Myocyte (in vitro differentiated cells): ENCODE measurements at regions not wholly inside any gene's neighbourhood (a gene's known extent, or its start where the extent isn't known, plus 50 kb on each side); places are given as distances from the start of the nearest gene placed in this dataset.

Experiments used
- DNase-seq: peaks from one replicate; pipeline ENCODE4 v3.0.0-alpha.2; 2012; ENCODE audit warnings: low read depth

DNA sequence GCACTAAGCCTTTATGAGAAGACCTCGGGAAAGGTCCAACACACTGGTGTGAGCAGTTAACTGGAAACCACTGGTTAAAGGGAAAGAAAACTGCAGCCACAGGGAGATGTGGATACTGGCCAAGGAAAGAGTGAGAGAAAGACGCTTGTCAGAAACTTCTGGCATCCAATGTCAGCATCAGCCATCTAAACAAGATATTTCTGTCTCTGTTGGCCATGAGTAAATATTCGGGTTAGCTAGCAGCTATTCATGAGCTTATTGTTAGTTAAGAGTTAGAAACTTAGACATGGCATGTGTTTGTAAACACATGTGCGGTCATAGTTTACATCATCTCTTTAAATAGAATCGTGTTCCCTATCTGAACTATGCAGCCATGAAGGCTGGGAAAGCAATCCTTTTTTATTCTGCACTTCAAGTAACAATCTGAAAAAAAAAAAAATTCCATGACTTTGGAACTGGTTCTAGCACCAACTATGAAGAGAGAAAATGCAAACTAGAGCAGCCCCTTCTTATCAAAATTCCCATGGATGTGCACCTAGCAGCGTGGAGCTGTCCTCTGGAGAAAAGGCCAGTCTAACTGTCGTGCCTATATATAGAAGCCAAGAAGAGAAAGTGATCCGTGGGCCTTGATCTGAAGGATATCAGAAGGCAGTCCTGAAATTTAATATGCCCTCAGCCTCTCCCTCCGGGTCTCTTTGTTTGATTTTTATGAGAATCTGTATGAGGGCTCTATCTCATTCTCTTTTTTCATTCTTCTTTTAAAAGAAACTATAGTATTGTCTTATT lies 84.0 kb upstream of the RFX8 start:
- DNase-seq = peak; percentile 77

DNA sequence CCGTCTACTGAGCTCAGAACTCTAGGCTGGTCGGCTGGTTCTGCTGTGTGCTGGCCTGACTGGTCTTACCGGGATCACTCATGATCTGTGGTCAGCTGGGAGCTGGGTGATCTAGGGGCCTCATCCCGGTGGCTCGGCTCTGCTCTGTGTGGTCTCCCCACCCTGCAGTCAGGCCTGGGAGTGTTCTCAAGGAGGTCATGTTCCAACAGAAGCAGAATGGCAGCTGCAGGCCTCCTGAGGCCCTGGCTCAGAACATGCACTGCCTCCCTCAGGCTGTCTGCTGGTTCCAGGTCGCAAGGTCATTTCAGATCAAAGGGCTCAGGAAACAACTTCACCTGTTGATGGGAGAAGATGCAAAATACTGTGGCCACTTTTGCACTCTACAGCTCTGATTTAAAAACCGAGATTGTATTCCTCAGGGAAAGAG lies 81.1 kb upstream of the RFX8 start:
- peak; percentile 84 for DNase-seq

DNA sequence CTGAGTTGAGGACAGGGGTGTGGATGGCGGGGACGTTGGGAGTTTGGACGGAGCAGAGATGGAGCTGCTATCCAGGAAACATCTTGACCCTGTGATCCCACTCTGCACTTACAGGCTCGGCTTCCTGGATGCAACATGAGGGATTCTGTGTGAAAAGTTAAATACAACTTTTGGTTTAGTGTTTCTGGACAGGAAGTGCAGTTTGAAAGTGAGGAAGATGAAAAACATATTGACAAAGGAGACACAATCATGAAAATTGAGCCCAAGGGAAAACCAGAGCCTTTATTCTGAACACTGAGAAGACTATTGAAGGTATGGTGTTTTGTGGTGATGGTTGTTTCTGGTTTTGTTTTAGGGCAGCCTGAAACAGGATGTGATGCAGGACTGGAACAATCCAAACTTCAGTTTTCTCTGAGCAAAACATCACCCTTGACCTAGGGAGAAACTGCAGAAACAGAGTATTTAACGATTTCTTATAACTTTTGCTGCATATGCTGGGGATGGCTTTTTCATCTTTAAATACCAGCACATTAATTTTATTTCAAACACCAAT lies 76.5 kb upstream of the RFX8 start:
- DNase-seq = no peak

DNA sequence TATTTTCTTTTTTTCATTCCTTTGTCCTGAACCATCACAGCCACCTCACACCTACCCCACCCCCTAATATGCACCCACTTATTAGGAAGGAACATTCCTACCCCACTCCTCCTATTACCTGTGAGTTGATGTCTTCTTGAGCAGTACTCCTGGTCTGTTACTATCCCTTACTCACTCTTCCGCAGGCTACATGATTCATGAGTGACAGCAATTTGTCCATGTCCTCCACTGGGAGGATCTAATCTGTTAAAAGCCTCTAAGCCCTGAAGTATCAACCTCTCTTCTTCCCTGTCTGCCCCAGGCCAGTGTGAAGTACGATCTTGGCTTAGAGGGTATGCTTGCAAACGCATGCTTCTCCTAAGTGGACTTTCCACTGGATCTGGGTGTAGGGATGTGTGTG lies 75.6 kb upstream of the RFX8 start:
- DNase-seq = no peak

DNA sequence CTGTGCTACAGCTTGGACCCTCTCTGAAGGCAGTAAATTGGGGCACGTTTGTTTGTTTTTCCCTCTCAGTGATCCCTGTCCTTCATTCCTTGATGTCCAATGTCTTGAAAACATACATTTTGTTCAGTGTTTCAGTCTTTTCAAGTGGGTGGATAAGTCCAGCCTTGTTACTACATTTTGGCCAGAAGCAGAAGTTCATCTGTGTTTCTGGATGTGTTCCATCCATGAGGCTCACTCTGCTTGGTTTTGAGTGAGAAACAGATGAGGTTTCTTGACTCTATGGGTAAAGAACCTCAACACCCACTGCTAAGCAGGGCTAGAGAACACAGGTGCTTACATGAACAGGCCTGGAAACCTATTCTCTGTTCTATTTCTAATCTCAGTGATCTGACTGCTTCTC lies 74.5 kb upstream of the RFX8 start:
- DNase-seq = no peak

DNA sequence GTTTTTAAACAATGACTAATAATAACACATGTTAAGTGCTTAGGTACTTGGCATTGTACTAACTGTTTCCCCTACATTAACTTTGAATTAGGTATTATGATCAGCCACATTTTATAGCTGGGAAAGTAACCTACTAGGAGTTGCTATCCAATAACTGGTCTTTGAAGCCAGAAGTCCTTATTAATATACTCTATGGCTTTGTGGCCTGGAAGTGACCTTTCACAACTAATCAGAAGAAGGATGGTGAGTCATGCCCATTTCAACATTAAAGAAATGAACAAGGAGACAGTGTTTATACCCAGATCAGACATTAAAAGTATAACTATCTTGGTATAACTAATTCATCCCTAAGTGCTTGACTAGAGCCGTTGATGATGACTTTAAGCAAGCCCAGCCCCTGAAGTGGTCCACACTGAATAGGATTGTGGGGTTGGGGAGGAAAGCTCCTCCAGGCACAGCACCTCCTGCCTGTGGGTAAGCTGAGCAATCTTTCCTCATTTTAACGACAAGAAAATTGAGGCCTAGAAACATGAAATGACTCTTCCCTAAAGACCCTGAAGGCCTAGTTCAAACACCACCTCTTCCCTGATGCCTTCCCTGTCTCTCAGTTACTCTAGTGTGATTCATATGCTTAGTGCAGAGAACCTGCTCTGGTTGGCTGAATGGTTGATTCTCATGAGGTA lies 71.6 kb upstream of the RFX8 start:
- DNase-seq = no peak

DNA sequence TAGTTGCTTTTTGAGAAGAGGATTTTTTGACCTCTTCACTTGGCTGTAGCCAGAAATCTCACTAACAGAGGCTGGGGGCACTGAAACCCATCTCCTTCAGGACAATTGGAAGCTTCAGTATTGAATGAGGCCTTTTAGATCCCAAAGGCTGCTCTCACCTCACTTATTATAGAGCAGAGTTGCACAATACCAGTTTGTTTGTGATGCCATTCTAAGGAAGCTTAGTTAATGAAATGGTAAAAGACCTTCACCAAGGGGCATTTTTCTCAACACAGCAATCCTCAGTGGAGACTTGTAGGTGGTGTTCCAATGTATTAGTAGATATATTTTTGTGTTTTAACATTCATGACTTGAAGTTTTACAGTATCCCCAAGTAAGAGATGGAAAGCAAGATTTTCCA lies 71.0 kb upstream of the RFX8 start:
- no peak for DNase-seq

DNA sequence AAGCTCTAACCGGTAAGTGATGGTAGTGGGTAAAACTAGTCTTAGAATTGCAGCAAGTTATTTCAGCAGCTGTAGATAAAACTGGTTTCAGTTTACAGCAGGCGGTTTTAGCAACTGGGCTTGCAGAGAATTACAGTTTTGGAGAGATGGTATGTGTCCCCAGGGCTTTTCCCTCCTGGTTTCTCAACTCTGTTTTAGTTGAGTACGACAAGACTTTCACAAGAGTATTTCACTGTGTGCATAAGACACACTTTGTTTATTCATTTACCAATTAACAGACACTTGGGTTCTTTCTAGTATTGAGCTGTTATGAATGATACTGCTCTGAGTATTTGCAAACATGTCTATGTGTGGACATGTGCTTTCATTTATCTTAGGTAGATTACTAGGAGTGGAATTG lies 65.6 kb upstream of the RFX8 start:
- peak; percentile 67 for DNase-seq

DNA sequence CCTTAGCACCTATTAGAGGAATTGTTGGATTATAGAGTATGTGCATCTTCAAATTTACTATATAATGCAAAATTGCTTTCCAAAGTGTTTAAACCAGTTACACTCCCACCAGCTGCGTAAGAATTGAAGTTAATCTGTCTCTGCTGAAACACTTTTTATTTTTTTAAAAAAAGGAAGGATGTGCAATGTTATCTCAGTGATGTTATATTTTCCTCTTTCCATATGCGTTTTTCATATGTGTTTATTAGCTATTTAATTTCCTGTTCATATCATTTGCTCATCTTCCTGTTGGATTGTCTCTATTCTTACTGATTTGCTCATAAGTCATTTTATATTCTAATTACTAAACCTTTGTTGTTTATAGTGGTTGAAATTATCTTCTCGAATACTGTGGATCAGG lies 63.2 kb upstream of the RFX8 start:
- no peak for DNase-seq

DNA sequence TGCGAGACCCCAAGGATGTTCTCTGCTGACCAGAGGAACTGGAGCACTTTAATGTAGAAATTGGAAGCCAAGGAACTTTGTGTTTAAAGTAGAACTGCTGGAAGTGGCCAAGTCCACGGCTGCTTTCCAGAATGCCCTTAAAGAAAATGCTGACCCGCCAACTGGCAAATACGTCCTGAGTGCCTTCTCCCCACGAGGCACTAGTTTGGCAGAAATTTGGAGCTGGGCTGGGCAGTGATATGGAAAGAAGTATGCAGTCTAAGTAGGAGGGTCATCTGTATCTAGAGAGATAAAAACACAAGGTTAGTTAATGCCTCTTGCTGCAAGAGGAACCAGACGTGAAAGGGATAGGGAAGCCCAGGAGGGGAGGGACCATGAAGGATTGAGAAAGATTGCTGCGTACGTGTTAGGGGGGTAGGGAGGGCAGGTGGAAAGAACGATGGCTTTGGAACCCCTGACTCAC lies 59.3 kb upstream of the RFX8 start:
- DNase-seq = no peak

DNA sequence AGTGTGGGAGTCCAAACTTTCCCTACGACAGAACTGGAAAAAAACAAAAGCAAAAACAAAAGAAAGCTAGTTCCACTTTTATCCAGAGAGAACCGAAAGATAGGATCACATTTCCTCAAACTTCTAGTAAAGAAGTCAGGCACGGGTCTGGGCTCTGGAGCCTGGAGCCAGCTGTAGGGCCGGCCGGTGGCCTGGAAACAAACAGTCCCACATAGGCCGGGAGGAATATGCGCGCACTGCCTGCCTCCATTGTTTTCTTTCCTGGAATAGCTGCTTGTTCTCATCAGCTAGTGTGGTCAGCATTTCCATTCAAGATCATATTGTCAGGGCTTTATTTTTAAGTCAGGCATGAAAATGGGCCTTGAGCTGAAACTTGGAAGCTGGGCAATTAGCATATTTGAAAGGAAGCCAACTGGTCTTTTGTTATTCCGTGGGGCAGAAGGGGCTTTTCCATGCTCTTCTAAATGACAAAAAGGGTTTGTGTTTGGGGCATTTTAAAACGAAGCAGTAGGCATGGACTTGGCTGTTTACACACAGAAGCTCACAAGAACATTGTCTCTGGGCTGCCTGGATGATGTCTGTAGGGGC lies 58.7 kb upstream of the RFX8 start:
- peak; percentile 38 for DNase-seq

DNA sequence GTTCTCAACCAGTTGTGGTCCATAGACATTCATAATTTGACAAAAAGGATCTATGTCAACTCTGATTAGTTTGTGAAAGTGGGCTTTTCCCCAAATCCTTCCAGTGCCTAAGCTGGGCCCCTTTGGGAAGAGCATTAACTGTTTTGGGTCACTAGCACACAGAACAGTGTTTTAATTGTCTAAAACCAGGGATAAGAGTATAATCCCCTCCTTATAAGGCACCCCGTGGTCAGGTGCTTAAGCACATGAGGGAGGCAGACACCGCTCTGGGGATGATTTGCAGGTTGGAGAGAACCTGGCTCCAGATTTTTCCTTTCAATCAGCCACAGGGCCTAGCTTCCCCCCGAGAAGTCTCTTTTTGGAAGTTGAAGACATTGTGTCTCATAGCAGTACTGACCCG lies 53.6 kb upstream of the RFX8 start:
- no peak for DNase-seq

DNA sequence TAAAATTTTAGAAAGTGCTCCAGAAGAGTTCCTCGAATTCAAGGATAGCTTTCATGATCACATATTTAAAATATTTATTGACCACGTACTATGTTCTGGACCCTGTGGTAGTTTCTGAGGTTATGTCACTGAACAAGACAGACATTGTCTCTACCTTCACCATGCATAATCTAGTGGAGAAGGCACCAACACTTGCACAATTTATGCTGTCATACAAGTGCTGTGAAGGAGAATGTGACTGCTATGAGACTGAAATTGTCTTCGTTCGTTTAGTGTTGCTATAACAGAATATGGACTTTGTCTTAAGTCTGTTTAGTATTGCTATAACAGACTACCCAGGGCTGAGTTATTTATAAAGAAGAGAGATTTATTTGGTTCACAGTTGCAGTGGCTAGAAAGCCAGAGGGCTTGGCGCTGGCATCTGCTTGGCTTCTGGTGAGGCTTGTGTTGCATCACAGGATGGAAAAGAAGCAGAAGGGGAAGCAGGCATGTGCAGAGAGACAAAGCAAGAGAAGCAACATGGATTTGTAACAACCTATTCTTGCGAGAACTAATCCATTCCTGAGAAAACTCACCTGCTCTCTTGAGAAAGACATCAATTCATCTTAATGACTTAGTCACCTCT lies 50.0 kb upstream of the RFX8 start:
- DNase-seq = peak; percentile 81
